ENCODE measurements at regions not wholly inside any gene's neighbourhood (a gene's known extent, or its start where the extent isn't known, plus 50 kb on each side); places are given as distances from the start of the nearest gene placed in this dataset.

DNA sequence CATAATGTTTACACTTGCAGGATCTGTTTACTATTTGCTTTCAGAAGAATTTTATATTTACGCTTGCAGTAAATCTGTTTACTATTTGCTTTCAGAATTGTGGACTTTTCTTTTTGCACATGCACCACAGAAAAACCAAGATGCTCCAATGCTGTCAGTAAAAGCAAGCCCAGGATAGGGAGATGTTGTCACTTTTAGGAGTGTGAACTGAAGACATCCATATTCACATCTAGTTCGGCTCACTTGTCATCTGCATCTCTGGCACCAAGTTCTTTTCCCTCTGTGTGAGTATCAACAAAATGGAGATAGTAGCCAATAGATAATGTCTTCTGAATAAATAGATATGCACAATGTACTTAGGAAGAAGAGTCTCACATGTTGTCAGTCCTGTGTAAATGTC lies 109.3 kb upstream of the MXRA5 start:
- H3K9me3 ChIP-seq (replicated peaks) = no peaks in the 10 kb centered on the region
- no peak for DNase-seq
- no peak overlapping the region for H3K4me3 ChIP-seq
- H3K27me3 ChIP-seq (ENCODE audit: low read depth) = no peaks in the 10 kb centered on the region
- intact Hi-C loops (cut with micrococcal nuclease) = no loop called here
- no peak overlapping the region for H3K27ac ChIP-seq (replicated peaks)
- TF ChIP-seq, protein P1, sequence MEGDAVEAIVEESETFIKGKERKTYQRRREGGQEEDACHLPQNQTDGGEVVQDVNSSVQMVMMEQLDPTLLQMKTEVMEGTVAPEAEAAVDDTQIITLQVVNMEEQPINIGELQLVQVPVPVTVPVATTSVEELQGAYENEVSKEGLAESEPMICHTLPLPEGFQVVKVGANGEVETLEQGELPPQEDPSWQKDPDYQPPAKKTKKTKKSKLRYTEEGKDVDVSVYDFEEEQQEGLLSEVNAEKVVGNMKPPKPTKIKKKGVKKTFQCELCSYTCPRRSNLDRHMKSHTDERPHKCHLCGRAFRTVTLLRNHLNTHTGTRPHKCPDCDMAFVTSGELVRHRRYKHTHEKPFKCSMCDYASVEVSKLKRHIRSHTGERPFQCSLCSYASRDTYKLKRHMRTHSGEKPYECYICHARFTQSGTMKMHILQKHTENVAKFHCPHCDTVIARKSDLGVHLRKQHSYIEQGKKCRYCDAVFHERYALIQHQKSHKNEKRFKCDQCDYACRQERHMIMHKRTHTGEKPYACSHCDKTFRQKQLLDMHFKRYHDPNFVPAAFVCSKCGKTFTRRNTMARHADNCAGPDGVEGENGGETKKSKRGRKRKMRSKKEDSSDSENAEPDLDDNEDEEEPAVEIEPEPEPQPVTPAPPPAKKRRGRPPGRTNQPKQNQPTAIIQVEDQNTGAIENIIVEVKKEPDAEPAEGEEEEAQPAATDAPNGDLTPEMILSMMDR (IDR thresholded peaks at IDR 0.05; ENCODE audit: borderline replicate concordance) = no peak
- H3K36me3 ChIP-seq = no peaks in the 10 kb centered on the region
- H3K4me1 ChIP-seq = no peaks in the 10 kb centered on the region

DNA sequence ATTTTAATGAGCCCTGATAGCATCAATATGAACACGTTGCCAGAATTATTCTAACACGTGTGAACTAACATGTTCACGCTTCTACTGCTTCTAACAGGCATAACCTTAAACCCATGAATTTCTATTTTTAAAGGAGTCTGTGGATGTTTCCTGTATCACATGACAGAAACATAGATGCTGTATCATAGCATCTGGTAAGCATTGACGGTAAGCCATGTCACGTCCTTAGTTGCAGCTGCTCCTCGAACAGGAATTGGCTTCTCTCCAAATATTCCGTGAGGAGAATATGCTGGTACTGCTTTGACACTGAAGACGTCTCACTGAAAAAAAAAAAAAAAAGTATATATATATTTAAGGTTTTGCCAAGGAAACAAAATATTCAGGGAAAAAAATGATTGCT lies 105.1 kb upstream of the MXRA5 start:
- Histone ChIP-seq H3K9me3 (replicated peaks) (no peaks in the 10 kb centered on the region), H3K4me3 (no peak overlapping the region), H3K27me3 (ENCODE audit: low read depth) (no peaks in the 10 kb centered on the region), H3K4me1 (no peaks in the 10 kb centered on the region), H3K27ac (replicated peaks) (peak overlapping the region; percentile 44), H3K36me3 (no peaks in the 10 kb centered on the region)
- intact Hi-C loops (cut with micrococcal nuclease) = no loop called here
- DNase-seq = no peak
- TF ChIP-seq, protein P1 (IDR thresholded peaks at IDR 0.05; ENCODE audit: borderline replicate concordance) = no peak

DNA sequence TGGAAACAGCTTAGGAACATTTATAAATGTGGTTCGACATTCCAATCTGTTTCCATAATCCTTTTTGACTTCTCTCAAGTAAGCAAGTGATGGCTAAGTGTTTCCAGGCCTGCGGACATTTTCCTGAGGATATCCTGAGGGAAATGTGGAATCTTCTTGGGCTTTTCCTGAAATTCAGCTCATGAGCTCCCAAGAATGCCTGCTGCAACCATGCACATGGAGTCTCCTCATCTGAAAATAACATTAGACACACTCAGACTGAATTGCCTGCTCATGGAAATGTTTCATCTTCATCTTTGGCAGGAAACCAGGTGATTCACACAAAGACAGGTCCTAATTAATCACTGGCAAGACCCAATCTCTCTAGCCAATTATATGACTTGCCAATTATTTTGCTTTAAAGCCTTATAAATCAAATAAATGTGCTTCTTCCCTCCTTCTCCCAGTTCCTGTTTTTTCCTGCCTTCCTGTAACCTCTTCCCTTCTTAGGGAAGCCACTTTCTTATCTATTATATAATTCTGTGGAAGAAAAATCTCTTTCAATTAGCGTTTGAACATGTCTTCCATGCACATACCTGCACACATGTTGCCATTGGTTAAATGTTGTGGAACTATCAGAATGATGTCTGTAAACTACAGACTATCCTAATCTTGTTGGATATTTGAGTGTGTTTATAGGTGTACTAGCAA lies 104.6 kb upstream of the MXRA5 start:
- no peak for DNase-seq
- TF ChIP-seq, protein P1 (IDR thresholded peaks at IDR 0.05; ENCODE audit: borderline replicate concordance) = no peak
- H3K9me3 ChIP-seq (replicated peaks) = no peaks in the 10 kb centered on the region
- H3K27ac ChIP-seq (replicated peaks) = peak overlapping the region; percentile 48
- no peaks in the 10 kb centered on the region for H3K27me3 ChIP-seq (ENCODE audit: low read depth)
- H3K4me1 ChIP-seq = no peaks in the 10 kb centered on the region
- no peaks in the 10 kb centered on the region for H3K36me3 ChIP-seq
- H3K4me3 ChIP-seq = no peak overlapping the region
- intact Hi-C loops (cut with micrococcal nuclease) = no loop called here

DNA sequence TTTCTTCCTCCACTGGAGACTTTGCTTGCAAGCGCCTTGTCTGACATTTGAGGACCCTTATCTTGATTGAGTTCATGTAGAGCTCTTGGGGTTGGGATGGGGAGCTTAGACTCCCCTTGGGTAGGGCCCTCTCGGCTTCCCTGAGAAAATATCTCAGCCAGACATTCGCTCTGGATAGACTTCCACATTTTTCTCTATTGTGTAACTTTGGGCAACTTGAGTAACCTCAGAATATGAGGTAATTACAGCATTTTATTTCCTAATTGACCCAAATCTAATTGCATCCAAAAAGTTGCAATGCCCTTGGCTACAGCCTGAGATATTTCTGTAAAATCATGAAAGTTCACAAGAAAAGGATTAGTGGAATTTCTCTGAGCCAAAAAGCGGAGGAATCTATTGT lies 102.8 kb upstream of the MXRA5 start:
- TF ChIP-seq, protein P1 (IDR thresholded peaks at IDR 0.05; ENCODE audit: borderline replicate concordance) = no peak
- Histone ChIP-seq H3K27me3 (ENCODE audit: low read depth) (no peaks in the 10 kb centered on the region), H3K4me1 (no peaks in the 10 kb centered on the region), H3K27ac (replicated peaks) (peak overlapping the region; percentile 57), H3K4me3 (no peak overlapping the region), H3K36me3 (no peaks in the 10 kb centered on the region), H3K9me3 (replicated peaks) (no peaks in the 10 kb centered on the region)
- intact Hi-C loops (cut with micrococcal nuclease) = no loop called here
- no peak for DNase-seq

DNA sequence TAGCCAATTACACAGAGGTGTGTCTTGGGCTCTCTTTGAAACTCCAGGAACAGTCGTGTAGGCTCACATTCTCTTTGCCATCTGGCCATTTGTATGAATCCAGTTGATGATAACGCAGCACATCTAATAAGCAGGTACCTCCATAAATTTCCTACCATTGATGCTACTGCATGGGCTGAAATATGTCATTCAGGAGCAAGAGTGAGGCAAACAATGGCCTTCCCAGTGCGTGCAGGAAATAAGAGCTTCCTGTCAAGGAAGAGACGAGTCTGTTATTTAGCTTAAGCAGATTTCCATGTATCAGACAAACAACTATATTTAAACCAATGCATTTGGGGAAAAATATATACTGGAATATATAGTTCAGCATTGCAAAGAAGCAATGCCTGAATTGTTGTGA lies 102.1 kb upstream of the MXRA5 start:
- Histone ChIP-seq H3K27me3 (ENCODE audit: low read depth) (no peaks in the 10 kb centered on the region), H3K4me3 (no peak overlapping the region), H3K27ac (replicated peaks) (peak overlapping the region; percentile 57), H3K36me3 (no peaks in the 10 kb centered on the region), H3K9me3 (replicated peaks) (no peaks in the 10 kb centered on the region), H3K4me1 (no peaks in the 10 kb centered on the region)
- no peak for DNase-seq
- intact Hi-C loops (cut with micrococcal nuclease) = no loop called here
- TF ChIP-seq, protein P1 (IDR thresholded peaks at IDR 0.05; ENCODE audit: borderline replicate concordance) = no peak
